SJSA1 (cell line): ENCODE measurements at regions not wholly inside any gene's neighbourhood (a gene's known extent, or its start where the extent isn't known, plus 50 kb on each side); places are given as distances from the start of the nearest gene placed in this dataset.

ENCODE experiments used
- DNase-seq, 2 experiments: peaks; one replicate each; pipeline ENCODE4 v3.0.0-alpha.2; 2015 to 2020; ENCODE audit warnings: low spot score in 2 of 2, low read depth in 1 of 2
- H3K27ac ChIP-seq: fragments of 250-450 bp; sonication (Bioruptor Pico); 2 replicates; pipeline ENCODE4 v1.5.1; 2020; ENCODE audit warnings: mild to moderate bottlenecking, moderate library complexity
- H3K27me3 ChIP-seq: fragments of 250-450 bp; sonication (Bioruptor Pico); replicated peaks from 2 replicates; pipeline ENCODE4 v1.5.1; 2020; ENCODE audit warnings: mild to moderate bottlenecking, moderate library complexity
- H3K36me3 ChIP-seq: fragments of 250-450 bp; sonication (Bioruptor Pico); 2 replicates; pipeline ENCODE4 v1.5.1; 2020; ENCODE audit warnings: mild to moderate bottlenecking
- H3K4me1 ChIP-seq: fragments of 250-450 bp; sonication (Bioruptor Pico); replicated peaks from 2 replicates; pipeline ENCODE4 v1.6.1; 2021; ENCODE audit warnings: mild to moderate bottlenecking
- H3K4me3 ChIP-seq: fragments of 250-450 bp; sonication (Bioruptor Pico); 2 replicates; pipeline ENCODE4 v1.5.1; 2020; ENCODE audit warnings: mild to moderate bottlenecking
- H3K9me3 ChIP-seq: fragments of 250-450 bp; sonication (Bioruptor Pico); replicated peaks from 2 replicates; pipeline ENCODE4 v1.5.1; 2020; ENCODE audit warnings: mild to moderate bottlenecking

DNA sequence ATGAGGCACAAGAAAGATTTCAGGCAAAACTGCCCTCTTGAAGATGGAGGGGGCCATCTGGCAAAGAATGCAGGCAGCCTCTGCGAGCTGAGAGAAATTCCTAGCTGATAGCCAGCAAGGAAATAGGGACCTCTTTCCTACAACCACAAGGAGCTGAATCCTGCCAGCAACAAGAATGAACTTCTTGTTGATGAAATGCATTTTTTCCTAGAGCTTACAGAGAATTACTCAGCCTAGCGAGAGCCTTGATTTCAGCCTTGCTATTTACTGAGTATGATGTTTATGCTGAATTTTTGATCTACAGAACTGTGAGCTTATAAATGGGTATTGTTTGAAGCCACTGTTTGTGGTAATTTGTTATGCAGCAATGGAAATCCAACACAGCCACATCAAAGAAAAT is 148.5 kb upstream of the NAALADL2 start:
- Histone ChIP-seq H3K36me3 (no peaks in the 10 kb centered on the region), H3K27me3 (no peaks in the 10 kb centered on the region), H3K4me3 (no peak overlapping the region), H3K9me3 (no peaks in the 10 kb centered on the region), H3K4me1 (no peaks in the 10 kb centered on the region), H3K27ac (no peak overlapping the region)
- DNase-seq, result no peak

DNA sequence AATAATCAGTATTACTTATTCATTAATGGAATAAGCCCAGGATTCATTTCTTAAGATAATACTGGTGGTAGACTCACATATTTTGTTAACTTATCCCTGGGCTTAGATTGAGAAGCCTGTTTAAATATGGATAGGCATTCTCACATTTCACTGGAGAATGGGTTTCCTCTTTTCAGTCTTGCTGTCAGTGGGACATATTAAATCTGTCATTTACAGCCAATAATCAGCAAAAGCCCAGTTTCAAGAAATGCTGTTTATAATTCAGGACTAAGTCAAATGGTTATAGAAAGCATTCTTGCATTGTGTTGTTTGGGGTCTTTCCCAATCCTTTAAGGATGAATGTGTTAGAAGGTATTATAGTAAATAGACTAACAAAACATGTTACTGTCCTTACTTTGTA is 143.7 kb upstream of the NAALADL2 start:
- Histone ChIP-seq H3K4me3 (no peak overlapping the region), H3K27ac (no peak overlapping the region), H3K9me3 (no peaks in the 10 kb centered on the region), H3K27me3 (no peaks in the 10 kb centered on the region), H3K36me3 (no peaks in the 10 kb centered on the region), H3K4me1 (no peaks in the 10 kb centered on the region)
- DNase-seq, result no peak

DNA sequence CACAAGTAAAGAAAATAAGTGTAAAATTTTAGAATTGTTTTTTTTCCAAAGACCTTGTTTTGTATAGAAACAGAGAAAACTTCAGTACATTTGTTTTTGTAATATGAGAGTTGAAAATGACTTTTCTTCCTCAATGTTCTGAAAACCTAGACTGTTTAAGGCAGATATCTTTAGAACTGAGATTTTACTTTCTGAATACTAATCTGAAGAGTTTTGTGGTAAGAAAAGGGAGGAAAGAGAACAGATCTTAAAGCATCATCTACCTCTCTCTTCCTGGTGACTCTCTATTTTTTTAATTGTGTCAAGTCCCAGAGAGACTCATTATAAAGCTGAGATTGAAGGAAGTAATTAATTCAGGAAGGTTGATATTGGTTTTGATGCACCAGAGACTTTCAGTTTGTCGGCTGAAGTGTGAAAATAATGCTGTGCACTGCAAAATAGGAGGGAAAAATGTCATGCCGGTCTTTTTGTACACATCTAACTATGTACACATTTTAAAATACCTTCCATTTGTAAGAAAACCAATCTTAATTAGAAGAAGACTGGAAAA is 142.1 kb upstream of the NAALADL2 start:
- Histone ChIP-seq H3K4me3 (no peak overlapping the region), H3K27ac (no peak overlapping the region), H3K4me1 (no peaks in the 10 kb centered on the region), H3K36me3 (no peaks in the 10 kb centered on the region), H3K27me3 (no peaks in the 10 kb centered on the region), H3K9me3 (no peaks in the 10 kb centered on the region)
- DNase-seq, result no peak

DNA sequence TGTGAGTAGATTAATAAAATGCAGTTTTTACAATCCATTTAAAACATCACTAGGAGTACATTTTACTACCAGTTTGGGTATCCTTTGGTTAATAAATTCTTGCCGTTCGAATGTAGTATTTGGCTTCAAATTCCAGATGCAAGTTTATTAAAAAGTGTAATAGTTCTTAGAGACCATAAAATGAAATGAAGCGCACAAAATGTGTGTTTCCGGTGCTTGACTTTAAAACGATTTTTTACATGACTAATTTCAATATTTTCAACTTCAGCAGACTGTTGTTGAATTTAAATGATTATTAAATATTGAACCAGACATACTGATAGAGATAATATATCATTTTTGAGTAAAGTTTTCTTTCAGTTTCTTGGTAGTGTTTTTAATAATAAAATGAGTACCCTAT is 138.4 kb upstream of the NAALADL2 start:
- H3K27ac ChIP-seq, result no peak overlapping the region
- H3K36me3 ChIP-seq, result no peaks in the 10 kb centered on the region
- no peak overlapping the region for H3K4me3 ChIP-seq
- no peak for DNase-seq
- no peaks in the 10 kb centered on the region for H3K27me3 ChIP-seq
- H3K9me3 ChIP-seq, result no peaks in the 10 kb centered on the region
- no peaks in the 10 kb centered on the region for H3K4me1 ChIP-seq

DNA sequence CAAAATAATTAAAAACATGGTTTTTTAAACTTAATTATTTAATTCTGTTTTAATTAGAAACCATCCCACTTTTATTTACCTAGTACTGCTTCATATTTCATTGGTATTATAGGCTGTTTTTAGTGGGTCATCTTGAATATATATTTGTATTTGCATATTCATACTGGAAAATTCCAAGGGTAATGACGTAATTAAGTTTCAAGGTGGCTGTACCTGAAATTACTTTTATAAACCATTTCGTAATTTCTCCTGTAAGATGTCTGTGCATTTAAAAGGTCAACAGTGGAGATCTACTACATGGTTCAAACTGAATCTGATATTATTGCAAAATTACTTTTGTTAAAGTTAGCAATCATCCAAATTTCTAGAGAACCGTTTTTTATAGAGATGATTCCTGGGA is 133.8 kb upstream of the NAALADL2 start:
- H3K36me3 ChIP-seq, result no peaks in the 10 kb centered on the region
- no peak overlapping the region for H3K27ac ChIP-seq
- H3K4me1 ChIP-seq, result no peaks in the 10 kb centered on the region

DNA sequence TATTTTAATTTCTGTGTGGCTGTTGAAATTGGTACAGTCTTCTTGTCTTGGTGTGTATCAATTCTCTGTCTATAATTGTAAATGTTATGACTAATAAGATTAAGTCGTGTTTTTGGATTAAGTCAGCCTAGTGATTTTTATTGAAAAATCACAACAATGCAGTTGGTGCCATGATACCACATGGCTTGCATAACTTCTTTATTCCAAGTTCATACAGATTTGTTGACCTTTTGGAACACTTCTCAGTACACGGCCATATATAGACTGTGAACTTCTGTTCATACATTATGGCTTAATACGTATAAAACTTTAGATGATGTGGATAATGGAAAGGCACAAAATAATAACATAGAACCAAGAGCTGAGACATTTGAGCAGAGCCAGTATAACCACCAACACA is 121.2 kb upstream of the NAALADL2 start:
- no peaks in the 10 kb centered on the region for H3K4me1 ChIP-seq
- H3K9me3 ChIP-seq, result no peaks in the 10 kb centered on the region
- no peak overlapping the region for H3K27ac ChIP-seq
- DNase-seq, result no peak
- H3K27me3 ChIP-seq, result no peaks in the 10 kb centered on the region
- no peaks in the 10 kb centered on the region for H3K36me3 ChIP-seq
- no peak overlapping the region for H3K4me3 ChIP-seq

More for the DNA sequence above, 133.8 kb upstream of the NAALADL2 start:
- Histone ChIP-seq H3K9me3 (no peaks in the 10 kb centered on the region), H3K4me3 (no peak overlapping the region), H3K27me3 (no peaks in the 10 kb centered on the region)
- no peak for DNase-seq

DNA sequence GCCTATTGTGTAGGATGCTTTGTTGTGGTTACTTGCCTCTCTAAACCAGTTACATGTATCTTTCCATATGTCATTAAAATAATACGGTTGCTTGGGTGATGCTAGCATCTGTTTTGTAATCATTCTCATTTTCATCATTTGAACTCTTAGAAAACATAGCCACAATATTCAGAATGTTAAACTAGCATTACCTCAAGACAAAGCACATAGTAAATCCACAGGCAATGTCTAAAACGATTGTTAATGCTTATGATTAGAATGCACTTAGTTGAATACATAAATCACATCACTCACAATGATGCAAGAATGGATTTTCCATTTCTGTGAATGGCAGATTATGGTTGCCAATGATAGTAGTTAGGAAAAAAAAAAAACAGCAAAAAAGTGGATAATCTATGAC is 110.0 kb upstream of the NAALADL2 start:
- Histone ChIP-seq H3K9me3 (no peaks in the 10 kb centered on the region), H3K27ac (no peak overlapping the region), H3K27me3 (no peaks in the 10 kb centered on the region), H3K4me3 (no peak overlapping the region), H3K36me3 (no peaks in the 10 kb centered on the region), H3K4me1 (no peaks in the 10 kb centered on the region)
- no peak for DNase-seq

DNA sequence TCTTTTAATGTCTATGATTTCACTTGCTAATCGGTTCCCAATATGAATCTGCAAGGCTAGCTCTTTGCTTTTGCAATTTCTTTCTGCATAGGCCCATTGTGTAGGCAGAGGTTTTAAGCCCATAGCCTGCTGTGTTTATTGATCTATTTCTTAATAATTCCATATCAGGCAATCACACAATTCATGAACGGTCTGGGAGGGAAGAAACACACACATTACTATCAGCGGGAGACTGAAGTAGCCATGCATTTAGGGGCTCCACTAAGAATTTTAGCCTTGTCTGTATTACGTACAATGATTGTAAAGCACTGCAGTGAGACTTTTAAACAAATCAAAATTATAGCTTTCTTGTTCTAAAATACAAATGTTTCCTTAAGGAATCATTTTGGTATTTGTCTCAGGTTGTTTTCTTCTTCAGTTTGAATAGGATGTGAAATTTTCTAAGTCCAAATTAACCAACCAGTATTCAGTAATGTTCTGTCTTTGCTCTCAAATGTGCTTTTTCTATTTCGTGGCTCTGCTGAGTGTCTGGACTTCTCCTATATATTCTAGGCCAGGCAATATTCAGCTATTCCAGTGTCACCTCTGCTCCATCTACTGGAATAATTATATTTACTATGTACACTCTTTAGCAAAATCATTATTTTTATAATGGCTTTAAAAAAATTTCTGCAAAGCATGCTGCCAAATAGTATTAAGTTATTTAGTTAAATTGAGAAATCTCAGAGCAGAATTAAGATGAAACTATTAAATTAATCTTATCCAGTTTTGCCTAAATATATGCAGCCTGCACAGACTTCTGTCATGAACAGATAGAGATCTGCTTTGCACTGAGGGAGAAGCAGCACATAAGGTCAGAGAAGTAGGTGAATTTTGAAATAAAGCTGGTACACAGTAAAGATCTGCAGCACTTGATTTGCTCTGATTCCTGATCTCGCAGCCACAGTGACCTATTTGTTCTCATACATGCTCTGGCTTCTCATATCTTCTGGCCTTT is 103.0 kb upstream of the NAALADL2 start:
- no peak overlapping the region for H3K27ac ChIP-seq
- H3K36me3 ChIP-seq, result no peaks in the 10 kb centered on the region
- no peak for DNase-seq
- H3K4me3 ChIP-seq, result no peak overlapping the region
- no peaks in the 10 kb centered on the region for H3K4me1 ChIP-seq
- H3K9me3 ChIP-seq, result no peaks in the 10 kb centered on the region
- H3K27me3 ChIP-seq, result no peaks in the 10 kb centered on the region

DNA sequence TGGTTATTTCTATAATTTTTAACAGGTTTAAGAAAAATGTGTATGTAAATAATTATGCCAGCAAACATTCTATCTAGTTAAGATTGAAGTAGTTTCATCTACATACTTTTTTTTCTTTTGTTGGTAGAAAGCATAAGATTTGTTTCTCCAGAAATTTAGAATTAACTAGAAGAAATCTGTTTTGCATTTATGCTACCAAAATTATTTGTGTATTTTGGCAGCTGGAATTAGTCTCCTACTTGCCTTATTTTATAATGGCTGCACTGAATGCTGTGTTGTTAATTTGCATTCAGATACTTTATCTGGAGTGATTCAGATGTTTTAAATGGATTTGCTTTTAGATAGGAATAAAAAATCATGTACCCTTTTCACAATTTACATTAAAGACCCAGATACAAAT is 100.2 kb upstream of the NAALADL2 start:
- no peak overlapping the region for H3K27ac ChIP-seq
- H3K4me1 ChIP-seq, result no peaks in the 10 kb centered on the region
- no peaks in the 10 kb centered on the region for H3K36me3 ChIP-seq
- no peak for DNase-seq
- no peaks in the 10 kb centered on the region for H3K9me3 ChIP-seq
- no peaks in the 10 kb centered on the region for H3K27me3 ChIP-seq
- H3K4me3 ChIP-seq, result no peak overlapping the region

DNA sequence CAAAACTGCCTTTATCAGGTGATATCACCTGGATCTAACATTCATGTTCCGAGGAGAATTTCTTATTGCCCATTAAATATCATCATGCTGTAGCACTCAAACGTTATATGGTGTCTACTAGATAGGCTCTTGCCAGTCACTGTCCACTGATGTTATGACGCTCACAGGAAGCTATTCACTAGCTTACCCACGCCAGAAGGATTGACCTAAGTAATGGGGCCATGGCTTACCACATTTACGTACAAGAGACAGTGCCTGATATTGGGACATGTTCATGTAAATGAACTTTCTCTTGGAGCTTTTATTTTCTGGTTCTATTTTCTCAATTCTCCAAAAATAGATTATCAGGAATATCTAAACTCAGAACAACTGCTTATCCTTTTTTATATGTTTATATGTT is 91.7 kb upstream of the NAALADL2 start:
- H3K27me3 ChIP-seq, result no peaks in the 10 kb centered on the region
- no peak overlapping the region for H3K27ac ChIP-seq
- no peaks in the 10 kb centered on the region for H3K36me3 ChIP-seq
- H3K4me1 ChIP-seq, result no peaks in the 10 kb centered on the region
- no peaks in the 10 kb centered on the region for H3K9me3 ChIP-seq
- no peak for DNase-seq
- H3K4me3 ChIP-seq, result no peak overlapping the region

DNA sequence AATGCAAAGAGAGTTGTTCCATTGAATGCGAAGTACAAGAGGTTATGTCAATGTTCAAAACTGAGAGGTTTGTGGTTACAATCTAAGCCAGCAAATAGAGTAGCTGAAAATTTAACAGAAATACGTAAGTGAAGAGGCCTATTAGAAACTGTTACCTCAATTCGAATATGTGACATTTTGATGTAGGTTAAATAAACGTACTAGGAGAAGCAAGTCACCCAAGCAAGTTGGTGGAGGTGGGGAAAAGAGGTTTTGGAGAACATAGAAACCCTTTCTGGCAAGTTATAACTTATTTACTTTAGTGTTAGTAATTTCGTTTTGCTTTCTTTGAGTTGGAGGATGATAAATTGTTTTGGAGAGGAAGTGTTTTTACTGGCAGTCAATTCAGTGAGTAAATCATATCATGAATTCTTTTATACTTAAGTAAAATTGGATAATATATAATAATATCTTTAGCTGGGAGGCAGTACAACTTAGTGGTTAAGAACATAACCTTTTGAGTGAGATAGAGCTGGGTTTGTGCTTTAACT is 91.2 kb upstream of the NAALADL2 start:
- no peaks in the 10 kb centered on the region for H3K4me1 ChIP-seq
- H3K36me3 ChIP-seq, result no peaks in the 10 kb centered on the region
- H3K4me3 ChIP-seq, result no peak overlapping the region
- no peaks in the 10 kb centered on the region for H3K27me3 ChIP-seq
- no peak overlapping the region for H3K27ac ChIP-seq
- no peaks in the 10 kb centered on the region for H3K9me3 ChIP-seq
- no peak for DNase-seq

DNA sequence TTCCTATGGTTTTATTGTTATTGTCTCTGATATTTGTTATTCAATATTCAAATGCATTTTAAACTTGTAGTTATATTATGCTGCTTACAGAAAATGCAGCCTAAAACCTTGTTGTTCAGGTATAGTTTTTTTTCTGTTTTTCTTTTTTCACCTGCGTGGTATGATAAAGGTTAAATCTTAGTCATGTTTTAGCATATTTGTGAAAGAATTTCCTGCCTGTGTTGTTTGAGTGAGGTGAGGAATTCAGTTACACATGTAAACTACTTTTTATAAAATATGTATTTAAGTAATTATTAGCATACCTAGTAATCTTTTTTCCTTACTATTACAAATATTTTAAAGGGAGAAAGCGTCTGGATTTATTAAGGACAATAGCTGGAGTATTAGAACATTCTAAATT is 90.0 kb upstream of the NAALADL2 start:
- H3K36me3 ChIP-seq, result no peaks in the 10 kb centered on the region
- H3K27ac ChIP-seq, result no peak overlapping the region

DNA sequence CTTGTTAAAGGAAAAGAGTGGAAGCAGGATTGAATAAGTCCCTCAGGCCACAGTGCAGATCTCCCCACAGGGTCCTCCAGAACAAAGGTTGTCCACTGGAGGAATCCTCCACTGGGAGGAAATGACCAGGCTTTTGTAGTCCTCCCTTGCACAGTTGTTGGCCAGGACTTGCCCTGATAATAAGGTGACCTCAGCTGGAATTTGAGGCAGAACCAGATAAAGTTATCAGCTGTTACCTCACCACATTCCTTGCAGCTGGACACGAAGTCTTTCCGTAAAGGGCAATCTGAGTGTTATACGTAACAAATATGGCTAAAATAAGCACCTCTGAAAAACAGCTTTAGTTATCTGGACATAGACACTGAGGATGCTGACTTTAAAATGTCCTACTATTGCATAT is 83.5 kb upstream of the NAALADL2 start:
- Histone ChIP-seq H3K36me3 (no peaks in the 10 kb centered on the region), H3K27me3 (no peaks in the 10 kb centered on the region), H3K4me3 (no peak overlapping the region), H3K4me1 (no peaks in the 10 kb centered on the region), H3K27ac (no peak overlapping the region), H3K9me3 (no peaks in the 10 kb centered on the region)
- no peak for DNase-seq

More for the DNA sequence above, 90.0 kb upstream of the NAALADL2 start:
- H3K9me3 ChIP-seq, result no peaks in the 10 kb centered on the region
- no peaks in the 10 kb centered on the region for H3K4me1 ChIP-seq
- no peak for DNase-seq
- no peak overlapping the region for H3K4me3 ChIP-seq
- no peaks in the 10 kb centered on the region for H3K27me3 ChIP-seq

DNA sequence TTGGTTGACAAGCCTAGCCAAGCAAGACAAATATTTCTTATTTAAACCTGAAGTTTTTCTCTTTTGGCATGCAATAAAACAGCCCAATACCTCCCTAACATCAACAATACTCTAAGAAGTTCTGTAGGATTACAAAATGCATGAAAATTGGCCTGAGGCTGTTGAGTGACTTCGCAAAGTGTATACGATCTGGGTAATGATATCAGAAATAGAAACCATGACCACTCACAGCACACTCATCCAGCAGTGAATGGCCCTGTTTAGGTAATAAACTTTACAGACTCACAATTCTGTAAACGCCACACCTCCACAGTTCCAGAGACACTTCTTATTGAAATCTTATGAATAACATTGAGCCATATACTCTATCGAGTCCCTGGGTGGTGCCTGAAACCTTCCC is 83.0 kb upstream of the NAALADL2 start:
- no peak for DNase-seq
- Histone ChIP-seq H3K36me3 (no peaks in the 10 kb centered on the region), H3K4me3 (no peak overlapping the region), H3K27ac (no peak overlapping the region), H3K27me3 (no peaks in the 10 kb centered on the region), H3K9me3 (no peaks in the 10 kb centered on the region), H3K4me1 (no peaks in the 10 kb centered on the region)
